ENCODE measurements at regions not wholly inside any gene's neighbourhood (a gene's known extent, or its start where the extent isn't known, plus 50 kb on each side); places are given as distances from the start of the nearest gene placed in this dataset.

DNA sequence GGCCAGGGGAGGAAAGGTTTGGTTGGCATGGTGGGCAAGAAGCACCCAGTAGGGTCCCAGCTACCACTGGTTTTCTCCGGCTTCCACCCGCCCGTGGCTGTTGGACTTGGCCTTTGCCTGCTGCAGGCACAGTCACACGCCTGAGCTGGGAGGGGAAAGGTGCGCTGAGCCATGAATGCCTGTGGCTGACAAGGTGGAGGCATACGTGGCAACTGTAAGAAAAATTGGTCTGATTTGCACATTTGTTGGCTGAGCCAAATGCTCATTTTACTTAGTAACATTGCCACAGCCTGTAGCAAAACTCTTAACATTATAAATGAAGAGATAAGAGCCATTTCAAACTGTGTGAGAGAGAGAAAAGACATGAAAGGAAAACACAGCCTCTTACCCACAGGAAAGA, 191.6 kb downstream of the PTPRC start:
- peaks cover 13% of the 10 kb centered on the region for H3K4me1 Mint-ChIP-seq
- no peaks in the 10 kb centered on the region for H3K36me3 Mint-ChIP-seq (ENCODE audit: low read depth)
- no peak overlapping the region for H3K4me3 Mint-ChIP-seq
- H3K9me3 Mint-ChIP-seq, result peaks cover 2% of the 10 kb centered on the region
- TF ChIP-seq, protein P1, sequence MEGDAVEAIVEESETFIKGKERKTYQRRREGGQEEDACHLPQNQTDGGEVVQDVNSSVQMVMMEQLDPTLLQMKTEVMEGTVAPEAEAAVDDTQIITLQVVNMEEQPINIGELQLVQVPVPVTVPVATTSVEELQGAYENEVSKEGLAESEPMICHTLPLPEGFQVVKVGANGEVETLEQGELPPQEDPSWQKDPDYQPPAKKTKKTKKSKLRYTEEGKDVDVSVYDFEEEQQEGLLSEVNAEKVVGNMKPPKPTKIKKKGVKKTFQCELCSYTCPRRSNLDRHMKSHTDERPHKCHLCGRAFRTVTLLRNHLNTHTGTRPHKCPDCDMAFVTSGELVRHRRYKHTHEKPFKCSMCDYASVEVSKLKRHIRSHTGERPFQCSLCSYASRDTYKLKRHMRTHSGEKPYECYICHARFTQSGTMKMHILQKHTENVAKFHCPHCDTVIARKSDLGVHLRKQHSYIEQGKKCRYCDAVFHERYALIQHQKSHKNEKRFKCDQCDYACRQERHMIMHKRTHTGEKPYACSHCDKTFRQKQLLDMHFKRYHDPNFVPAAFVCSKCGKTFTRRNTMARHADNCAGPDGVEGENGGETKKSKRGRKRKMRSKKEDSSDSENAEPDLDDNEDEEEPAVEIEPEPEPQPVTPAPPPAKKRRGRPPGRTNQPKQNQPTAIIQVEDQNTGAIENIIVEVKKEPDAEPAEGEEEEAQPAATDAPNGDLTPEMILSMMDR (conservative IDR thresholded peaks at IDR 0.05), result no peak
- H3K27ac Mint-ChIP-seq (ENCODE audit: unreplicated experiment), result no peak overlapping the region
- DNase-seq (ENCODE audit: low read depth, low spot score), result no peak
- no peaks in the 10 kb centered on the region for H3K27me3 Mint-ChIP-seq (ENCODE audit: low read depth)

DNA sequence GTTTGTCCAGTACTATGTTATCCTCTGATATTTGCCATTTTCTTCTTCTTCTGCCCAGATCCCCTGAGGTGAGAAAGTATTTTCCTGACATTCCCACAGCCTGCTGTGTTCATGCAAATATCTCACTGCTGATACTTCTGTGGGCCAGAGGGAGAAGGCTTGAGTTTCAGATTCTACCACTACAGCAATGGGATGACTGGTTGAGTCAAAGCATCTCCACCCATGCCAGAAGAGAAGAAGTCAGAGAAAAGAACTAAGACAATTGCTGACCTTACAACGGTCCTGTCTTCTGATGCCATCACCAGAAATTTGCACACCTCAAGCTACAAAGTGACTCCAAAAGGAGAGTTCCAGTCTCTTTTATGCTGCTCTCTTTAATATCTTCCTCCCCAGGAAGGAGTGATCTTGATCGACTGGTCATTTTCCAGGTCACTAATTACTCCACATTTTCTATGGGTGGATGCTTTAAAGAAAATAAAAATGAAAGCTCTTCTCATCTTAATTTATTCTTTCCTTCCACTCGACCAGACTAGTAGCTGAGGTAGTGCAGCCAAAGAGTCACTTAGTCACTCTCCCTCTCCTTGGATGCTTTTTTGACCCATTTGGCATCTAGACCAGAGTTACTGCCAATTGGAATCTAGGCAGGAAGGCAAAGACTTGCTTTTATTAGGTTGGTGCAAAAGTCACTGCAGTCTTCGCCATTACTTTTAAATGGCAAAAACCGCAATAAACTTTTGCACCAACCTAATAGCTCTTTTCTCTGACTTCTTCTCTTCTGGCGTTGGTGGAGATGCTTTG, 195.1 kb downstream of the PTPRC start:
- H3K9me3 Mint-ChIP-seq, result peaks cover 2% of the 10 kb centered on the region
- H3K4me3 Mint-ChIP-seq, result no peak overlapping the region
- H3K36me3 Mint-ChIP-seq (ENCODE audit: low read depth), result no peaks in the 10 kb centered on the region
- no peaks in the 10 kb centered on the region for H3K4me1 Mint-ChIP-seq
- no peak for DNase-seq (ENCODE audit: low read depth, low spot score)
- no peak overlapping the region for H3K27ac Mint-ChIP-seq (ENCODE audit: unreplicated experiment)
- TF ChIP-seq, protein P1 (conservative IDR thresholded peaks at IDR 0.05), result no peak
- H3K27me3 Mint-ChIP-seq (ENCODE audit: low read depth), result no peaks in the 10 kb centered on the region

DNA sequence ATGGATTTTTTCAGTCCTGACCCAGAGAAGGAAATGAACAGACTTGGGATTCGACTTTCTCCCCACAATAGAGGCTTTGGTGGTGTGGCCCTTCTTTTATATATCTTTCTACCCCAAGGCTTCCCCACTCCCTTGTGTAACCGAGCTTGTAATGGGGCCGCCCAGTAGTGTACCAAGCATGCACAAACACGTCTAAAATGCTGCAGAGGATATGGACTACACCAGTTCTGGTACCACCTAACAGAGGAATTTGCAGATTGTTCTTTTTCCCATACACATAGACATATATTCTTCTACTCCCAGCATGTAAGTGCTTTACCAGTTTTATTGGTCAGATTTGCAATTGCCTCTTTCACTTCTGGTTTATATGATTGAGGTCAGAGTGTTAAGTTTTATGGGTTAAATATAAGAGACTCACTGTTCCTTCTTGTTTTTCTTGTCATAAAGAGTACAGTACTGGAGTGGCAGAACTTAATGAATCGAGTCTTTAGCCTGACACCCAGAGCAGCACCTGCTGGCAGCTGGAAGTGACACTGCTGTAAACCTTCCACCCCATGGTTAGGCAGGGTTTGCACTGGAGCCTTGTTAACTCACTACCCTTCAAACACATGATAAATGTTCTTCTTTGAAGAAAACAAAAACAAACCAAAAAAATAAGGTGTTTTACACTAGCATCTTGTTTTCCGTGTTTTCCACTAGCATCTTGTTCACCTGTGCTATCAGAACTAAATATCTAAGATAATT, 198.6 kb downstream of the PTPRC start:
- Mint-ChIP-seq H3K4me3 (no peak overlapping the region), H3K27ac (ENCODE audit: unreplicated experiment) (no peak overlapping the region), H3K4me1 (no peaks in the 10 kb centered on the region), H3K9me3 (peaks cover 2% of the 10 kb centered on the region), H3K36me3 (ENCODE audit: low read depth) (peaks cover 3% of the 10 kb centered on the region), H3K27me3 (ENCODE audit: low read depth) (no peaks in the 10 kb centered on the region)
- no peak for DNase-seq (ENCODE audit: low read depth, low spot score)
- TF ChIP-seq, protein P1 (conservative IDR thresholded peaks at IDR 0.05), result no peak

DNA sequence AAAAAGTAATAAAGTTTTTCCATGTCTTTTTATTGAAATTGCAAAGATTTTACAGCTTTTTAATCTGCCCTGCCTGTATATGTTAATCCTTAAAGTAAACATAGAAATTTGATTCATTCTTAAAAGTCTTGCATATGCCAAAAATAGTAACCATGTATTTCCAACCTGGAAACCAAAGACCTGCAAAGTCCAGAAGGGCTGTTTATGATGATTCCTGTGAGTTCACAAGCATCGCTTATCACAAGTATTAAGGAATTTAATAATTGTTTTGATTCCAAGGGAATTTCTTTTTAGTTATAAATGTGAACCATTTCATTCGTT, 199.1 kb downstream of the PTPRC start:
- Mint-ChIP-seq H3K4me1 (no peaks in the 10 kb centered on the region), H3K4me3 (no peak overlapping the region), H3K27me3 (ENCODE audit: low read depth) (no peaks in the 10 kb centered on the region), H3K9me3 (peaks cover 2% of the 10 kb centered on the region), H3K27ac (ENCODE audit: unreplicated experiment) (no peak overlapping the region), H3K36me3 (ENCODE audit: low read depth) (peaks cover 3% of the 10 kb centered on the region)
- DNase-seq (ENCODE audit: low read depth, low spot score), result no peak
- TF ChIP-seq, protein P1 (conservative IDR thresholded peaks at IDR 0.05), result no peak

DNA sequence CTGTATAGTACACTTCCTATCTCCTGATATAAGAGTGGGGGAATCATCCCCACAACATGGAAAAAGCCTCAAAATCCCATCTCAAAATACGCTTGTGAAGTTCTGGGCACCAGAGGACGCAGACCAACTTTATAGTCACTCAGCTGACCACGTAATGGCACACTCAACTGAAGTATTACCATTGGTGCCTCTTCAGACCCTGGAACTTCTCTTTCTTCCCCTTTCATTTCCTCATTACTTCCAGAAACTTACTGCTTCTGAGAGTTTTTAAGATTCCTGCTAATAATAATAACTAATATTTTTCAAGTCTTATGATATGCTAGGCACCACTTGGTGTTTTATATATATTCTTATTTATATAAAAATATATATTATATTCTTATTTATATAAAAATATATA, 202.6 kb downstream of the PTPRC start:
- no peak overlapping the region for H3K4me3 Mint-ChIP-seq
- H3K9me3 Mint-ChIP-seq, result peaks cover 2% of the 10 kb centered on the region
- no peaks in the 10 kb centered on the region for H3K4me1 Mint-ChIP-seq
- no peak overlapping the region for H3K27ac Mint-ChIP-seq (ENCODE audit: unreplicated experiment)
- DNase-seq (ENCODE audit: low read depth, low spot score), result no peak
- TF ChIP-seq, protein P1 (conservative IDR thresholded peaks at IDR 0.05), result no peak
- H3K36me3 Mint-ChIP-seq (ENCODE audit: low read depth), result peaks cover 10% of the 10 kb centered on the region
- H3K27me3 Mint-ChIP-seq (ENCODE audit: low read depth), result no peaks in the 10 kb centered on the region

All from neural crest cell (in vitro differentiated cells).